ENCODE measurements at regions not wholly inside any gene's neighbourhood (a gene's known extent, or its start where the extent isn't known, plus 50 kb on each side); places are given as distances from the start of the nearest gene placed in this dataset.

- Histone ChIP-seq H3K79me2 (ENCODE audit: low read depth) (no peaks in the 10 kb centered on the region), H3K27ac (no peak overlapping the region)
These were observed 108.9 kb downstream of the FHIP1A start for GRCh38 chr4:151517896-151518295.

GRCh38 chr4:151518359-151518758 is 109.4 kb downstream of the FHIP1A start:
- Mint-ChIP-seq H3K9me3 (no peaks in the 10 kb centered on the region), H3K4me1 (peaks cover 14% of the 10 kb centered on the region), H3K4me3 (no peak overlapping the region), H3K36me3 (no peaks in the 10 kb centered on the region), H3K27ac (no peak overlapping the region), H3K27me3 (ENCODE audit: insufficient read depth, low read depth) (peaks cover 2% of the 10 kb centered on the region)
- Histone ChIP-seq H4K20me1 (ENCODE audit: low read depth) (no peaks in the 10 kb centered on the region), H3K4me1 (peaks cover 12% of the 10 kb centered on the region), H3K27me3 (no peaks in the 10 kb centered on the region), H3K27ac (no peak overlapping the region), H2AFZ (replicated peaks) (no peak overlapping the region), H3K36me3 (no peaks in the 10 kb centered on the region), H3K9me3 (ENCODE audit: low read depth) (no peaks in the 10 kb centered on the region), H3K79me2 (ENCODE audit: low read depth) (no peaks in the 10 kb centered on the region), H3K4me2 (no peak overlapping the region), H3K4me3 (no peak overlapping the region), H3K9ac (no peak overlapping the region), H3F3A (ENCODE audit: low read depth) (peaks cover 7% of the 10 kb centered on the region)
- no peak for TF ChIP-seq EZH2phosphoT487 (IDR thresholded peaks at IDR 0.05)
- TF ChIP-seq EZH2 (IDR thresholded peaks at IDR 0.05), result no peak
- no peak for TF ChIP-seq CTCF (IDR thresholded peaks at IDR 0.05)
- DNase-seq (ENCODE audit: low spot score), result no peak

More at GRCh38 chr4:151517896-151518295, 108.9 kb downstream of the FHIP1A start:
- Histone ChIP-seq H2AFZ (replicated peaks) (no peak overlapping the region), H3K27me3 (no peaks in the 10 kb centered on the region), H3K36me3 (no peaks in the 10 kb centered on the region), H4K20me1 (ENCODE audit: low read depth) (no peaks in the 10 kb centered on the region), H3K4me3 (no peak overlapping the region), H3K9me3 (ENCODE audit: low read depth) (no peaks in the 10 kb centered on the region), H3F3A (ENCODE audit: low read depth) (peaks cover 7% of the 10 kb centered on the region), H3K9ac (no peak overlapping the region), H3K4me1 (peaks cover 10% of the 10 kb centered on the region), H3K4me2 (no peak overlapping the region)
- Mint-ChIP-seq H3K9me3 (no peaks in the 10 kb centered on the region), H3K4me3 (no peak overlapping the region), H3K27ac (no peak overlapping the region), H3K4me1 (peaks cover 10% of the 10 kb centered on the region), H3K27me3 (ENCODE audit: insufficient read depth, low read depth) (peaks cover 2% of the 10 kb centered on the region), H3K36me3 (no peaks in the 10 kb centered on the region)
- DNase-seq (ENCODE audit: low spot score), result no peak
- TF ChIP-seq EZH2phosphoT487 (IDR thresholded peaks at IDR 0.05) (no peak), CTCF (IDR thresholded peaks at IDR 0.05) (no peak), EZH2 (IDR thresholded peaks at IDR 0.05) (no peak)

GRCh38 chr4:151519728-151520415 is 110.9 kb downstream of the FHIP1A start:
- no peak overlapping the region for H3K4me3 ChIP-seq
- TF ChIP-seq EZH2phosphoT487 (IDR thresholded peaks at IDR 0.05) (no peak), CTCF (IDR thresholded peaks at IDR 0.05) (no peak), EZH2 (IDR thresholded peaks at IDR 0.05) (no peak)
- DNase-seq (ENCODE audit: low spot score), result no peak
- no peak overlapping the region for H3K27ac ChIP-seq
- H3K27me3 ChIP-seq, result no peaks in the 10 kb centered on the region
- H3K36me3 ChIP-seq, result no peaks in the 10 kb centered on the region
- H3K9me3 Mint-ChIP-seq, result no peaks in the 10 kb centered on the region
- no peak overlapping the region for H3K4me3 Mint-ChIP-seq
- H3K9me3 ChIP-seq (ENCODE audit: low read depth), result no peaks in the 10 kb centered on the region
- no peak overlapping the region for H3K9ac ChIP-seq
- H3K27ac Mint-ChIP-seq, result no peak overlapping the region
- no peak overlapping the region for H3K4me2 ChIP-seq
- H4K20me1 ChIP-seq (ENCODE audit: low read depth), result no peaks in the 10 kb centered on the region
- H3K4me1 ChIP-seq, result peaks cover 12% of the 10 kb centered on the region
- H3F3A ChIP-seq (ENCODE audit: low read depth), result peaks cover 7% of the 10 kb centered on the region
- H3K27me3 Mint-ChIP-seq (ENCODE audit: insufficient read depth, low read depth), result peaks cover 2% of the 10 kb centered on the region
- no peaks in the 10 kb centered on the region for H3K36me3 Mint-ChIP-seq
- peaks cover 21% of the 10 kb centered on the region for H3K4me1 Mint-ChIP-seq
- no peaks in the 10 kb centered on the region for H3K79me2 ChIP-seq (ENCODE audit: low read depth)
- H2AFZ ChIP-seq (replicated peaks), result no peak overlapping the region

All from neural progenitor cell (in vitro differentiated cells).